ENCODE measurements at regions not wholly inside any gene's neighbourhood (a gene's known extent, or its start where the extent isn't known, plus 50 kb on each side); places are given as distances from the start of the nearest gene placed in this dataset.

DNA sequence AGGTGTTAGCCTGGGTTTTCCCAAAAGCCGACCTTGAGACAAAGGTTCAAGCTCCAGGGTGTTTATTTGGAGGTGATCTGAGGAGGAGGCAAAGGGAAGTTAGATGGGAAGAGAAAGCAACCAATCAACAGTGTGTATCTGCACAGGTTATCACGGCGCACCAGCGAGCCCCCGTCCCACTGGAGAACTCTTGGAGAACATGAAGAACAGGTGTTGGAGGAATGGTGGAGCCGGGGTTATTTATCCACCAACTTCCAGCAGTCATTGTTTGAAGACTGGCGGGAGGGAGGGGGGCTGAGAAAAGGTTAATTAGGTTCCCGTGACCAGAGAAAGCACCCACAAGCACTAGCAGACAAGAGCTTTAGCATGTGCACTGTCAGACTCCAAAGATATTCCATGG lies 282.5 kb upstream of the FOXK1 start:
- no peak for TF ChIP-seq GABPA (IDR thresholded peaks at IDR 0.05; ENCODE audit: low read depth)
- TF ChIP-seq, protein P1, sequence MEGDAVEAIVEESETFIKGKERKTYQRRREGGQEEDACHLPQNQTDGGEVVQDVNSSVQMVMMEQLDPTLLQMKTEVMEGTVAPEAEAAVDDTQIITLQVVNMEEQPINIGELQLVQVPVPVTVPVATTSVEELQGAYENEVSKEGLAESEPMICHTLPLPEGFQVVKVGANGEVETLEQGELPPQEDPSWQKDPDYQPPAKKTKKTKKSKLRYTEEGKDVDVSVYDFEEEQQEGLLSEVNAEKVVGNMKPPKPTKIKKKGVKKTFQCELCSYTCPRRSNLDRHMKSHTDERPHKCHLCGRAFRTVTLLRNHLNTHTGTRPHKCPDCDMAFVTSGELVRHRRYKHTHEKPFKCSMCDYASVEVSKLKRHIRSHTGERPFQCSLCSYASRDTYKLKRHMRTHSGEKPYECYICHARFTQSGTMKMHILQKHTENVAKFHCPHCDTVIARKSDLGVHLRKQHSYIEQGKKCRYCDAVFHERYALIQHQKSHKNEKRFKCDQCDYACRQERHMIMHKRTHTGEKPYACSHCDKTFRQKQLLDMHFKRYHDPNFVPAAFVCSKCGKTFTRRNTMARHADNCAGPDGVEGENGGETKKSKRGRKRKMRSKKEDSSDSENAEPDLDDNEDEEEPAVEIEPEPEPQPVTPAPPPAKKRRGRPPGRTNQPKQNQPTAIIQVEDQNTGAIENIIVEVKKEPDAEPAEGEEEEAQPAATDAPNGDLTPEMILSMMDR (IDR thresholded peaks at IDR 0.05; ENCODE audit: insufficient read depth, low read length): no peak
